HEK293 (cell line): ENCODE measurements at regions not wholly inside any gene's neighbourhood (a gene's known extent, or its start where the extent isn't known, plus 50 kb on each side); places are given as distances from the start of the nearest gene placed in this dataset.
"Not testable (repeated sequence)": the region's sequence is repeated elsewhere in the genome, so short reads cannot be mapped to it uniquely, and the experiment has no call there.

Experiments
- CTCF ChIA-PET: fragments of 350-600 bp; formaldehyde crosslinking; extraction: SDS; loops from one replicate; lab custom pipeline; 2021; ENCODE audit warnings: antibody characterized with exemption; lab: Yijun Ruan, JAX
- POLR2A ChIA-PET: fragments of 300-600 bp; formaldehyde crosslinking; extraction: SDS; loops from one replicate; lab custom pipeline; 2020; ENCODE audit warnings: antibody characterized with exemption, inconsistent platforms; lab: Yijun Ruan, JAX
- H3K27ac ChIP-seq: fragments of 200-500 bp; sonication (Bioruptor generic); 2 replicates; pipeline ENCODE4 v1.5.1; 2014; ENCODE audit warnings: low read depth, low read length, control low read depth, inconsistent platforms; ENCODE audit errors: extremely low read depth
- H3K36me3 ChIP-seq, 2 experiments: fragments of 200-500 bp in 1 of 2; sonication (Bioruptor generic) in 1 of 2; 1 replicate in 1 of 2; 2 replicates in 1 of 2; pipeline ENCODE4 v1.5.1; 2014 to 2017; ENCODE audit warnings: inconsistent platforms in 2 of 2, low read length in 2 of 2; ENCODE audit not compliant: control insufficient read depth in 2 of 2, insufficient read depth in 1 of 2
- H3K4me1 ChIP-seq: fragments of 200-500 bp; sonication (Bioruptor generic); 2 replicates; pipeline ENCODE4 v1.5.1; 2014; ENCODE audit warnings: mild to moderate bottlenecking, low read length, inconsistent platforms; ENCODE audit not compliant: control insufficient read depth, insufficient read depth
- H3K4me3 ChIP-seq: 2 replicates; pipeline ENCODE4 v1.5.1; 2011; ENCODE audit warnings: low read depth, mild to moderate bottlenecking, control low read depth, low read length, moderate library complexity
- H3K9me3 ChIP-seq: fragments of 200-500 bp; sonication (Bioruptor generic); 2 replicates; pipeline ENCODE4 v1.5.1; 2014; ENCODE audit warnings: low read depth, low read length, inconsistent platforms; ENCODE audit not compliant: control insufficient read depth, insufficient read depth
- BCL11A ChIP-seq: fragments of 450-650 bp; formaldehyde crosslinking; IDR thresholded peaks from 2 replicates; pipeline ENCODE4 v1.5.1; 2016; ENCODE audit warnings: low read depth, missing biosample characterization, missing genetic modification characterization
- OSR2 ChIP-seq: fragments of 450-650 bp; formaldehyde crosslinking; IDR thresholded peaks from 2 replicates; pipeline ENCODE4 v1.5.1; 2016; ENCODE audit warnings: missing biosample characterization, missing genetic modification characterization
- ZBTB48 ChIP-seq: fragments of 450-650 bp; formaldehyde crosslinking; IDR thresholded peaks from 2 replicates; pipeline ENCODE4 v1.5.1; 2016; ENCODE audit warnings: missing biosample characterization, missing genetic modification characterization
- ZFP41 ChIP-seq: fragments of 450-650 bp; formaldehyde crosslinking; IDR thresholded peaks from 2 replicates; pipeline ENCODE4 v1.5.1; 2016; ENCODE audit warnings: missing biosample characterization, missing genetic modification characterization, borderline replicate concordance
- ZNF132 ChIP-seq: fragments of 450-650 bp; formaldehyde crosslinking; IDR thresholded peaks from 2 replicates; pipeline ENCODE4 v1.5.1; 2017; ENCODE audit warnings: missing biosample characterization, missing genetic modification characterization, borderline replicate concordance
- ZNF140 ChIP-seq: fragments of 450-650 bp; formaldehyde crosslinking; IDR thresholded peaks from 2 replicates; pipeline ENCODE4 v1.5.1; 2016; ENCODE audit warnings: missing biosample characterization, missing genetic modification characterization
- ZNF148 ChIP-seq: fragments of 450-650 bp; formaldehyde crosslinking; IDR thresholded peaks from 2 replicates; pipeline ENCODE4 v1.5.0; 2017; ENCODE audit warnings: missing biosample characterization, missing genetic modification characterization, borderline replicate concordance
- ZNF23 ChIP-seq: fragments of 450-650 bp; formaldehyde crosslinking; IDR thresholded peaks from 2 replicates; pipeline ENCODE4 v1.5.1; 2016; ENCODE audit warnings: missing biosample characterization, missing genetic modification characterization, borderline replicate concordance
- ZNF449 ChIP-seq: fragments of 450-650 bp; formaldehyde crosslinking; IDR thresholded peaks from 2 replicates; pipeline ENCODE4 v1.5.1; 2017; ENCODE audit warnings: missing biosample characterization, mild to moderate bottlenecking, missing genetic modification characterization, moderate library complexity
- ZNF518A ChIP-seq: fragments of 450-650 bp; formaldehyde crosslinking; conservative IDR thresholded peaks from 2 replicates; pipeline ENCODE4 v1.5.1; 2016; ENCODE audit warnings: low read depth, missing biosample characterization, missing genetic modification characterization
- ZNF530 ChIP-seq: fragments of 450-650 bp; formaldehyde crosslinking; IDR thresholded peaks from 2 replicates; pipeline ENCODE4 v1.5.1; 2016; ENCODE audit warnings: low read depth, missing biosample characterization, missing genetic modification characterization
- ZNF768 ChIP-seq: fragments of 450-650 bp; formaldehyde crosslinking; IDR thresholded peaks from 2 replicates; pipeline ENCODE4 v1.5.1; 2018; ENCODE audit warnings: missing biosample characterization, mild to moderate bottlenecking, missing genetic modification characterization
- ZNF791 ChIP-seq: fragments of 450-650 bp; formaldehyde crosslinking; IDR thresholded peaks from 2 replicates; pipeline ENCODE4 v1.5.1; 2016; ENCODE audit warnings: missing biosample characterization, missing genetic modification characterization
- ZSCAN4 ChIP-seq: fragments of 450-650 bp; formaldehyde crosslinking; IDR thresholded peaks from 2 replicates; pipeline ENCODE4 v1.5.1; 2017; ENCODE audit warnings: missing biosample characterization, missing genetic modification characterization
- ZXDB ChIP-seq: fragments of 450-650 bp; formaldehyde crosslinking; IDR thresholded peaks from 2 replicates; pipeline ENCODE4 v1.5.1; 2016; ENCODE audit warnings: missing biosample characterization, missing genetic modification characterization

- TF ChIP-seq ZSCAN4 (tag by site-specific recombination), result no peak
- TF ChIP-seq ZNF768, result no peak
- TF ChIP-seq ZBTB48, result no peak
These were observed 285.4 kb downstream of the C11orf87 start (continued) for GRCh38 chr11:109707411-109707810.

GRCh38 chr11:109708184-109708583, 286.2 kb downstream of the C11orf87 start:
- Histone ChIP-seq H3K36me3 (no peaks in the 10 kb centered on the region), H3K4me3 (no peak overlapping the region), H3K27ac (no peak overlapping the region), H3K9me3 (no peaks in the 10 kb centered on the region), H3K4me1 (no peaks in the 10 kb centered on the region)
- ChIA-PET CTCF (interaction anchor here (1.5 kb wide), 1 partner anchor 10 kb away, joined by 5 read pairs; no protein-coding TSS in a partner anchor), POLR2A (no interaction called here)
- TF ChIP-seq ZNF530, result no peak
- TF ChIP-seq ZNF148 (tag by site-specific recombination), result no peak
- TF ChIP-seq ZNF449, result no peak
- no peak for TF ChIP-seq ZXDB (tag by site-specific recombination)
- TF ChIP-seq ZNF23, result no peak
- TF ChIP-seq OSR2, result no peak
- no peak for TF ChIP-seq ZNF518A (tag by site-specific recombination)
- TF ChIP-seq ZBTB48, result no peak
- no peak for TF ChIP-seq BCL11A
- TF ChIP-seq ZNF132 (tag by site-specific recombination), result no peak
- TF ChIP-seq ZFP41, result no peak
- TF ChIP-seq ZNF140 (tag by site-specific recombination), result no peak
- no peak for TF ChIP-seq ZNF791 (tag by site-specific recombination)

GRCh38 chr11:109714444-109714843, 292.5 kb downstream of the C11orf87 start:
- H3K4me3 ChIP-seq, POLR2A ChIA-PET, H3K27ac ChIP-seq, H3K4me1 ChIP-seq, H3K36me3 ChIP-seq, H3K9me3 ChIP-seq: not testable (repeated sequence)
- CTCF ChIA-PET, result interaction anchor here (0.8 kb wide), 1 partner anchor 733 kb away, joined by 4 read pairs; no protein-coding TSS in a partner anchor
